GM23338 (cell line): ENCODE measurements at regions not wholly inside any gene's neighbourhood (a gene's known extent, or its start where the extent isn't known, plus 50 kb on each side); places are given as distances from the start of the nearest gene placed in this dataset.

Experiments used
- ATAC-seq: fragments of 200-7000 bp; cut with Tn5 transposase; 3 replicates; pipeline ENCODE4 v1.9.1; 2020
- DNase-seq: peaks from one replicate; pipeline ENCODE4 v3.0.0-alpha.2; 2015; ENCODE audit warnings: low spot score
- H2AFZ ChIP-seq: fragments of 200-600 bp; sonication (generic); 2 replicates; pipeline ENCODE4 v1.8.0; 2016; ENCODE audit warnings: antibody characterized with exemption, mild to moderate bottlenecking, moderate library complexity
- H3F3A ChIP-seq: fragments of 200-600 bp; sonication (generic); replicated peaks from 2 replicates; pipeline ENCODE4 v1.8.0; 2017; ENCODE audit warnings: antibody characterized with exemption, mixed run types, low read depth
- H3K27ac ChIP-seq: fragments of 200-600 bp; sonication (generic); 2 replicates; pipeline ENCODE4 v1.6.1; 2016; ENCODE audit warnings: low read depth
- H3K27me3 ChIP-seq: fragments of 200-600 bp; sonication (generic); 2 replicates; pipeline ENCODE4 v1.8.0; 2016; ENCODE audit warnings: mild to moderate bottlenecking, mixed run types, moderate library complexity; ENCODE audit not compliant: insufficient read depth
- H3K36me3 ChIP-seq: fragments of 200-600 bp; sonication (generic); 2 replicates; pipeline ENCODE4 v1.8.0; 2016; ENCODE audit warnings: mild to moderate bottlenecking; ENCODE audit not compliant: insufficient read depth
- H3K4me1 ChIP-seq: fragments of 200-600 bp; sonication (generic); 2 replicates; pipeline ENCODE4 v1.8.0; 2016; ENCODE audit warnings: mild to moderate bottlenecking, moderate library complexity; ENCODE audit not compliant: insufficient read depth
- H3K4me2 ChIP-seq: fragments of 200-600 bp; sonication (generic); 2 replicates; pipeline ENCODE4 v1.7.1; 2017; ENCODE audit warnings: mixed run types
- H3K4me3 ChIP-seq: fragments of 200-600 bp; sonication (generic); 2 replicates; pipeline ENCODE4 v1.6.1; 2016; ENCODE audit warnings: mixed run types
- H3K79me2 ChIP-seq: fragments of 200-600 bp; sonication (generic); replicated peaks from 2 replicates; pipeline ENCODE4 v1.8.0; 2017; ENCODE audit warnings: mild to moderate bottlenecking; ENCODE audit not compliant: insufficient read depth
- H3K9me2 ChIP-seq: fragments of 200-600 bp; sonication (generic); 2 replicates; pipeline ENCODE4 v1.8.0; 2017; ENCODE audit not compliant: insufficient read depth
- H4K20me1 ChIP-seq: fragments of 200-600 bp; sonication (generic); replicated peaks from 2 replicates; pipeline ENCODE4 v1.8.0; 2017; ENCODE audit warnings: mild to moderate bottlenecking; ENCODE audit not compliant: insufficient read depth
- H3K27ac Mint-ChIP-seq: 2 replicates; pipeline ENCODE4 v1.8.0; 2020; ENCODE audit warnings: inconsistent platforms, mild to moderate bottlenecking, moderate library complexity, mixed read lengths
- H3K27me3 Mint-ChIP-seq: 3 replicates; pipeline ENCODE4 v1.8.0; 2022; ENCODE audit warnings: low read depth, mild to moderate bottlenecking, moderate library complexity, mixed read lengths, inconsistent platforms; ENCODE audit not compliant: insufficient read depth, poor library complexity
- H3K36me3 Mint-ChIP-seq: 3 replicates; pipeline ENCODE4 v1.8.0; 2021; ENCODE audit warnings: low read depth, mild to moderate bottlenecking, inconsistent platforms, moderate library complexity, mixed read lengths
- H3K4me1 Mint-ChIP-seq: 3 replicates; pipeline ENCODE4 v1.8.0; 2020; ENCODE audit warnings: mild to moderate bottlenecking, inconsistent platforms, mixed read lengths
- H3K4me3 Mint-ChIP-seq: 3 replicates; pipeline ENCODE4 v1.8.0; 2021; ENCODE audit warnings: moderate library complexity, mild to moderate bottlenecking, inconsistent platforms, mixed read lengths
- H3K9me3 Mint-ChIP-seq: 3 replicates; pipeline ENCODE4 v1.8.0; 2020; ENCODE audit warnings: moderate library complexity, mild to moderate bottlenecking, inconsistent platforms, mixed read lengths
- EZH2 ChIP-seq: fragments of 200-600 bp; sonication (generic); IDR thresholded peaks from one replicate; pipeline ENCODE4 v1.8.0; 2017; ENCODE audit warnings: antibody characterized with exemption, mild to moderate bottlenecking, low read depth; ENCODE audit not compliant: unreplicated experiment
- EZH2phosphoT487 ChIP-seq: fragments of 200-600 bp; sonication (generic); IDR thresholded peaks from one replicate; pipeline ENCODE4 v1.8.1; 2018; ENCODE audit warnings: antibody characterized with exemption; ENCODE audit not compliant: unreplicated experiment
- JUNB ChIP-seq: IDR thresholded peaks from one replicate; pipeline ENCODE4 v1.6.1; 2016; ENCODE audit warnings: antibody characterized with exemption; ENCODE audit not compliant: unreplicated experiment
- NANOG ChIP-seq: IDR thresholded peaks from 2 replicates; pipeline ENCODE4 v1.6.1; 2016; ENCODE audit warnings: antibody characterized with exemption, borderline replicate concordance
- POLR2AphosphoS5 ChIP-seq: IDR thresholded peaks from 2 replicates; pipeline ENCODE4 v1.6.1; 2016; ENCODE audit warnings: antibody characterized with exemption, low read depth
- ZNF114 ChIP-seq: fragments of 250-450 bp; sonication (Bioruptor Pico); IDR thresholded peaks from 2 replicates; pipeline ENCODE4 v1.5.0; 2020; ENCODE audit warnings: mild to moderate bottlenecking, moderate library complexity
- ZNF331 ChIP-seq: fragments of 250-450 bp; sonication (Bioruptor Pico); IDR thresholded peaks from 2 replicates; pipeline ENCODE4 v1.5.0; 2020; ENCODE audit warnings: low read depth, mild to moderate bottlenecking, moderate library complexity
- TF ChIP-seq, protein P1 (sequence below), 2 experiments: fragments of 200-600 bp in 1 of 2; sonication (generic) in 1 of 2; conservative IDR thresholded peaks; 2 replicates each; pipeline versions ENCODE4 v1.5.1 to v1.6.1; 2016 to 2017; ENCODE audit warnings: antibody characterized with exemption in 2 of 2, low read depth in 2 of 2, mild to moderate bottlenecking in 2 of 2, moderate library complexity in 1 of 2
- TF ChIP-seq, protein P2 (sequence below): IDR thresholded peaks from 2 replicates; pipeline ENCODE4 v1.6.1; 2016; ENCODE audit warnings: antibody characterized with exemption

DNA sequence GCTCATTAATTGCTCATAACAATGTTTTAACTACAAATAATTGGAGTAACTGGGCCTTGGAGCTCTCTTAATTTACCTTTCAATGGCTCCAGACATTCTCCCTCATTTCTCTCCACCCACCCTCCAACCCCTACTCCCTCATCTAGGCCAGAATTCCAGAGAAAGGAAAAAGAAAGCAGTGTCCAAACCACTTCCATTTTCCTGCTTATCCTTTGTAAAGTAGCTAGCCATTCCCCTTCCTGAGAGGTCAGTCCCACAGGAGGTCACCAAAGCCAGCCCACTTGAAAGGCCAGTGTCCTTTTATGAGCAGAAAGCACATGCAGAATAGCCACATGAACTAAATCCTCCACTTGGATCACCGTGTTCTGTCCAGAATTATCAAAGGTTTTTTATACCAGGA, 404.8 kb upstream of the FAT3 start:
- H2AFZ ChIP-seq: peak overlapping the region; percentile 63
- no peak overlapping the region for H3K27ac ChIP-seq
- no peaks in the 10 kb centered on the region for H4K20me1 ChIP-seq
- peaks cover 16% of the 10 kb centered on the region for H3K4me1 Mint-ChIP-seq
- H3K4me3 Mint-ChIP-seq: no peak overlapping the region
- ATAC-seq: peak; percentile 22; the same call in 1 of the 3 replicates
- no peaks in the 10 kb centered on the region; the same call in 2 of the 3 replicates for H3K9me3 Mint-ChIP-seq
- H3K4me3 ChIP-seq: no peak overlapping the region
- no peak for TF ChIP-seq ZNF331 (CRISPR knock-in tag)
- no peak for TF ChIP-seq JUNB
- no peak for TF ChIP-seq POLR2AphosphoS5
- TF ChIP-seq, protein P1, sequence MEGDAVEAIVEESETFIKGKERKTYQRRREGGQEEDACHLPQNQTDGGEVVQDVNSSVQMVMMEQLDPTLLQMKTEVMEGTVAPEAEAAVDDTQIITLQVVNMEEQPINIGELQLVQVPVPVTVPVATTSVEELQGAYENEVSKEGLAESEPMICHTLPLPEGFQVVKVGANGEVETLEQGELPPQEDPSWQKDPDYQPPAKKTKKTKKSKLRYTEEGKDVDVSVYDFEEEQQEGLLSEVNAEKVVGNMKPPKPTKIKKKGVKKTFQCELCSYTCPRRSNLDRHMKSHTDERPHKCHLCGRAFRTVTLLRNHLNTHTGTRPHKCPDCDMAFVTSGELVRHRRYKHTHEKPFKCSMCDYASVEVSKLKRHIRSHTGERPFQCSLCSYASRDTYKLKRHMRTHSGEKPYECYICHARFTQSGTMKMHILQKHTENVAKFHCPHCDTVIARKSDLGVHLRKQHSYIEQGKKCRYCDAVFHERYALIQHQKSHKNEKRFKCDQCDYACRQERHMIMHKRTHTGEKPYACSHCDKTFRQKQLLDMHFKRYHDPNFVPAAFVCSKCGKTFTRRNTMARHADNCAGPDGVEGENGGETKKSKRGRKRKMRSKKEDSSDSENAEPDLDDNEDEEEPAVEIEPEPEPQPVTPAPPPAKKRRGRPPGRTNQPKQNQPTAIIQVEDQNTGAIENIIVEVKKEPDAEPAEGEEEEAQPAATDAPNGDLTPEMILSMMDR (conservative IDR thresholded peaks at IDR 0.05; ENCODE audit: low read depth in 2 of 2): no peak
- TF ChIP-seq, protein P2, sequence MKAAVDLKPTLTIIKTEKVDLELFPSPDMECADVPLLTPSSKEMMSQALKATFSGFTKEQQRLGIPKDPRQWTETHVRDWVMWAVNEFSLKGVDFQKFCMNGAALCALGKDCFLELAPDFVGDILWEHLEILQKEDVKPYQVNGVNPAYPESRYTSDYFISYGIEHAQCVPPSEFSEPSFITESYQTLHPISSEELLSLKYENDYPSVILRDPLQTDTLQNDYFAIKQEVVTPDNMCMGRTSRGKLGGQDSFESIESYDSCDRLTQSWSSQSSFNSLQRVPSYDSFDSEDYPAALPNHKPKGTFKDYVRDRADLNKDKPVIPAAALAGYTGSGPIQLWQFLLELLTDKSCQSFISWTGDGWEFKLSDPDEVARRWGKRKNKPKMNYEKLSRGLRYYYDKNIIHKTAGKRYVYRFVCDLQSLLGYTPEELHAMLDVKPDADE: no peak
- no peak for TF ChIP-seq ZNF114 (CRISPR knock-in tag)
- no peak for TF ChIP-seq EZH2
- TF ChIP-seq EZH2phosphoT487: no peak
- peaks cover 26% of the 10 kb centered on the region for H3K4me1 ChIP-seq
- peak overlapping the region; percentile 34; the same call in 1 of the 2 replicates for H3K27ac Mint-ChIP-seq
- H3K36me3 ChIP-seq: no peaks in the 10 kb centered on the region
- H3K27me3 ChIP-seq: no peaks in the 10 kb centered on the region
- H3K79me2 ChIP-seq: no peaks in the 10 kb centered on the region
- no peak for DNase-seq
- H3K4me2 ChIP-seq: peak overlapping the region; percentile 23
- no peaks in the 10 kb centered on the region for H3K9me2 ChIP-seq
- H3F3A ChIP-seq: no peaks in the 10 kb centered on the region
- H3K36me3 Mint-ChIP-seq: no peaks in the 10 kb centered on the region
- no peaks in the 10 kb centered on the region for H3K27me3 Mint-ChIP-seq

DNA sequence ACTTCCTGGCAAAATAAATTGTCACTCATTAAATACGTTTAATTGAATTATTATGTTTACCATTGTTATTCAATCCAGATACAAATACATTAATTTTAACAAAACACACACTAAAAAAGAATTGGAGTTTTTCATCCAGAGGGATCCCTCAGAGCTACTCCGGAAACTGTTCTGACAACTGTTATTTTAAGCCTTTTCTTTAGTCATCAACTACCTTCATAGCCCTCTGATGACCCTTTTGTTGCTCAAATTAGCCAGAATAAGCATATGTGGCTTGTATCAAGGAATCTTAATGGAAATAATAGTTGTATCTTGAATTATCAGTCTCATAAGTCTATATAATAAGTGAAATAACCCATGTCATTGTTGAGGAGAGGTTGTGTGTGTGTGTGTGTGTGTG, 405.4 kb upstream of the FAT3 start:
- Histone ChIP-seq H3K4me3 (no peak overlapping the region), H3F3A (no peaks in the 10 kb centered on the region), H3K79me2 (no peaks in the 10 kb centered on the region), H2AFZ (no peak overlapping the region), H3K27me3 (no peaks in the 10 kb centered on the region), H3K27ac (no peak overlapping the region), H4K20me1 (no peaks in the 10 kb centered on the region), H3K36me3 (no peaks in the 10 kb centered on the region), H3K9me2 (no peaks in the 10 kb centered on the region), H3K4me1 (peaks cover 26% of the 10 kb centered on the region), H3K4me2 (peak overlapping the region; percentile 23)
- Mint-ChIP-seq H3K4me3 (no peak overlapping the region), H3K9me3 (no peaks in the 10 kb centered on the region; the same call in 2 of the 3 replicates), H3K36me3 (no peaks in the 10 kb centered on the region), H3K4me1 (peaks cover 16% of the 10 kb centered on the region), H3K27me3 (no peaks in the 10 kb centered on the region), H3K27ac (no peak overlapping the region; the same call in 1 of the 2 replicates)
- TF ChIP-seq EZH2: no peak
- TF ChIP-seq NANOG: peak; percentile 97
- ATAC-seq (no peak; the same call in 2 of the 3 replicates), DNase-seq (no peak)
